Thyroid gland (tissue), 4 donors: ENCODE measurements at regions not wholly inside any gene's neighbourhood (a gene's known extent, or its start where the extent isn't known, plus 50 kb on each side); places are given as distances from the start of the nearest gene placed in this dataset.

Source experiments
- DNase-seq, 2 donors: peaks; one replicate each; pipeline ENCODE4 v3.0.0-alpha.2; 2019
- H3K27ac ChIP-seq, 3 donors: fragments of 200-600 bp; sonication (generic); 1 replicate in 2 of 3; 2 replicates in 1 of 3; pipeline ENCODE4 v1.5.1; 2016 to 2019; ENCODE audit warnings: mild to moderate bottlenecking in 1 of 3, moderate library complexity in 1 of 3
- H3K27me3 ChIP-seq: fragments of 200-600 bp; sonication (generic); one replicate; pipeline ENCODE4 v1.5.1; 2019
- H3K36me3 ChIP-seq, 2 donors: fragments of 200-600 bp; sonication (generic); one replicate each; pipeline ENCODE4 v1.5.1; 2016 to 2019
- H3K4me1 ChIP-seq, 2 donors: fragments of 200-600 bp; sonication (generic); one replicate each; pipeline ENCODE4 v1.5.1; 2017 to 2019
- H3K4me3 ChIP-seq, 3 donors: fragments of 200-600 bp; sonication (generic); replicated peaks in 1 of 3; 1 replicate in 2 of 3; 2 replicates in 1 of 3; pipeline ENCODE4 v1.5.1; 2016; ENCODE audit warnings: mild to moderate bottlenecking in 1 of 3
- H3K9me3 ChIP-seq: fragments of 200-600 bp; sonication (generic); one replicate; pipeline ENCODE4 v1.5.1; 2017
- POLR2A ChIP-seq, 2 donors: fragments of 450-650 bp; IDR thresholded peaks; one replicate each; pipeline ENCODE4 v1.6.1; 2017; ENCODE audit warnings: antibody characterized with exemption in 2 of 2, mild to moderate bottlenecking in 2 of 2, moderate library complexity in 1 of 2
- WGBS, 2 donors: methylation state at CpG; one replicate each; pipeline ENCODE4 v1.1.5; 2017; 5-methylcytosine and 5-hydroxymethylcytosine counted together
- intact Hi-C: fragments of 100-400 bp; cut with DNase I; formaldehyde crosslinking; loops from one replicate; pipeline ENCODE4 v1.15.1; 2023
- TF ChIP-seq, protein P1 (sequence below), 6 experiments: fragments of 200-600 bp in 3 of 6; fragments of 450-650 bp in 3 of 6; sonication (generic) in 3 of 6; IDR thresholded peaks; one replicate each; pipeline ENCODE4 v1.5.1; 2016 to 2019; ENCODE audit warnings: antibody characterized with exemption in 6 of 6, mild to moderate bottlenecking in 2 of 6, inconsistent platforms in 1 of 6, moderate library complexity in 1 of 6

- Histone ChIP-seq H3K27ac (no peak overlapping the region), H3K4me3 (no peak overlapping the region), H3K36me3 (no peaks in the 10 kb centered on the region), H3K9me3 (no peaks in the 10 kb centered on the region), H3K4me1 (no peaks in the 10 kb centered on the region), H3K27me3 (no peaks in the 10 kb centered on the region)
- DNase-seq: no peak
- TF ChIP-seq, protein P1, sequence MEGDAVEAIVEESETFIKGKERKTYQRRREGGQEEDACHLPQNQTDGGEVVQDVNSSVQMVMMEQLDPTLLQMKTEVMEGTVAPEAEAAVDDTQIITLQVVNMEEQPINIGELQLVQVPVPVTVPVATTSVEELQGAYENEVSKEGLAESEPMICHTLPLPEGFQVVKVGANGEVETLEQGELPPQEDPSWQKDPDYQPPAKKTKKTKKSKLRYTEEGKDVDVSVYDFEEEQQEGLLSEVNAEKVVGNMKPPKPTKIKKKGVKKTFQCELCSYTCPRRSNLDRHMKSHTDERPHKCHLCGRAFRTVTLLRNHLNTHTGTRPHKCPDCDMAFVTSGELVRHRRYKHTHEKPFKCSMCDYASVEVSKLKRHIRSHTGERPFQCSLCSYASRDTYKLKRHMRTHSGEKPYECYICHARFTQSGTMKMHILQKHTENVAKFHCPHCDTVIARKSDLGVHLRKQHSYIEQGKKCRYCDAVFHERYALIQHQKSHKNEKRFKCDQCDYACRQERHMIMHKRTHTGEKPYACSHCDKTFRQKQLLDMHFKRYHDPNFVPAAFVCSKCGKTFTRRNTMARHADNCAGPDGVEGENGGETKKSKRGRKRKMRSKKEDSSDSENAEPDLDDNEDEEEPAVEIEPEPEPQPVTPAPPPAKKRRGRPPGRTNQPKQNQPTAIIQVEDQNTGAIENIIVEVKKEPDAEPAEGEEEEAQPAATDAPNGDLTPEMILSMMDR (IDR thresholded peaks at IDR 0.05): no peak
- no peak for TF ChIP-seq POLR2A (IDR thresholded peaks at IDR 0.05)
- intact Hi-C loops: no loop called here
- 60 to 71% methylated on average over 4 of the region's 4 CpGs for WGBS, 2 donors
These were observed 278.7 kb upstream of the KLHL29 start for GRCh38 chr2:23106242-23106785.

- Histone ChIP-seq H3K36me3 (no peaks in the 10 kb centered on the region), H3K27ac (no peak overlapping the region), H3K9me3 (no peaks in the 10 kb centered on the region), H3K4me3 (no peak overlapping the region), H3K27me3 (no peaks in the 10 kb centered on the region), H3K4me1 (no peaks in the 10 kb centered on the region)
- WGBS, 2 donors: 68 to 72% methylated on average over 4 of the region's 4 CpGs
- no peak for TF ChIP-seq POLR2A (IDR thresholded peaks at IDR 0.05)
- TF ChIP-seq, protein P1 (IDR thresholded peaks at IDR 0.05): no peak
- no peak for DNase-seq
- intact Hi-C loops: no loop called here
These were observed 277.5 kb upstream of the KLHL29 start for GRCh38 chr2:23107327-23107941.

DNA sequence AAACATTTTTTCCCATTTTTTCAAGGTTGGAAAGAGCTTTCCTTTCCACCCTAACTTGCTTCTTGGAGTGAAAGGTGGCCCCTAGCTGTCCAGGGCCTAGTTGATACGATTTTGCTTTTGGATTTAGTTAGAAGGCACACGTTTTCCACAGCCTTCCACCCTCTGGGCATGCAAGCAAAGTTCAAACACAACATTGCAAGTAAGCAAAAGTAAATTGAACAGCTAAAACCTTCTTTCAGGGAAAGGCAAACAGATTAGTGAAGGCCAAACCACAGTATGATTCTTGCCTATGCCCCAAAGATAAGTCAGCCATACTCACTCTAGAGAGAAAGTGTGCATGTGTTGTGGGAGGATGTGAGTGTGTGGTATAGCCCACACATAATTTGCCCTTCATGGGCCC, 273.7 kb upstream of the KLHL29 start:
- H3K4me3 ChIP-seq: no peak overlapping the region
- DNase-seq: no peak
- H3K4me1 ChIP-seq: no peaks in the 10 kb centered on the region
- H3K9me3 ChIP-seq: no peaks in the 10 kb centered on the region
- H3K36me3 ChIP-seq: no peaks in the 10 kb centered on the region
- 22 to 42% methylated on average over 2 of the region's 2 CpGs for WGBS, 2 donors
- no peaks in the 10 kb centered on the region for H3K27me3 ChIP-seq
- no peak overlapping the region for H3K27ac ChIP-seq
- intact Hi-C loops: no loop called here
- TF ChIP-seq POLR2A (IDR thresholded peaks at IDR 0.05): no peak
- TF ChIP-seq, protein P1 (IDR thresholded peaks at IDR 0.05): no peak

DNA sequence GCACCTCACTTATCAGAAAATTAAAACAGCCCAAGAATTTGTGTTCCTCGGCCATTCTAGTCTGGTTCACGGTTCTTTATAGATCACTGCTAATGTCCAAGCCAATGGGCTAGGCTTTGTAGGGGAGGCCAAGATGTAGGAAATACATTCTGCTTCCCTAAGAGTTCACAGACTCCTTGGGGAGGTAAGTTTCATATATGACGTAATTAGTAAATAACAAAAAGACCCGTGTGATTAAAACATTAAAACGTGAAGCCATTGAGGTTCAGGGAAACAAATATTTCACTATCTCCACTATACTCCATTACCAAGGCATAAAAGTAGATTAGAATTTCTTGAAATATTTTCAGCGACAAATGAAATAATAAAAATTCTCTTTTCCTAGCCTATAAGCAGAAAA, 272.5 kb upstream of the KLHL29 start:
- TF ChIP-seq POLR2A (IDR thresholded peaks at IDR 0.05): no peak
- no peak for DNase-seq
- no peaks in the 10 kb centered on the region for H3K4me1 ChIP-seq
- no peaks in the 10 kb centered on the region for H3K27me3 ChIP-seq
- no peak overlapping the region for H3K4me3 ChIP-seq
- H3K36me3 ChIP-seq: no peaks in the 10 kb centered on the region
- intact Hi-C loops: no loop called here
- WGBS, 2 donors: 84 to 91% methylated on average over 6 of the region's 6 CpGs
- H3K9me3 ChIP-seq: no peaks in the 10 kb centered on the region
- no peak overlapping the region for H3K27ac ChIP-seq

DNA sequence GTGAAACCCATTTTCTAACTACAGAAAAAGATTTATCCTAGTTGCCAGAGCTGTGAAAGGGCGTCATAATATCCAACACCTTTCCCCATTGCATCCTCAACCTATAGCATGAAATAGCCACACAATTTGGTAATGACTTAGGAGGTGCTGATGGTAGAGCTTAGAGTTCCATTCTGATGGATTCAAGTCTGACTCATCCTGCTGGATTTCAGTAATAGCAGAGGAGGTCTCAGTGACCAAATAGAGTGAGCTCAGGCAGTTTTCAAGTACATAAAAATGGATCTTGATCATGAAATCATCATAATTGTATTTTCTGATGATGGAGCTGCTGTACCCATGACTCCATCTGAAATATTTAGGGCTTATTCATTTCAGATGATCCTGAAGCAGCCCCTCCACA, 270.7 kb upstream of the KLHL29 start:
- DNase-seq: no peak
- no peak for TF ChIP-seq POLR2A (IDR thresholded peaks at IDR 0.05)
- TF ChIP-seq, protein P1 (IDR thresholded peaks at IDR 0.05): no peak
- no peaks in the 10 kb centered on the region for H3K4me1 ChIP-seq
- H3K9me3 ChIP-seq: no peaks in the 10 kb centered on the region
- no peaks in the 10 kb centered on the region for H3K36me3 ChIP-seq
- no peaks in the 10 kb centered on the region for H3K27me3 ChIP-seq
- no peak overlapping the region for H3K27ac ChIP-seq
- intact Hi-C loops: no loop called here
- 55 to 62% methylated on average over 1 of the region's 1 CpG for WGBS, 2 donors
- H3K4me3 ChIP-seq: no peak overlapping the region
